Lung (tissue), 11 donors: ENCODE measurements at regions not wholly inside any gene's neighbourhood (a gene's known extent, or its start where the extent isn't known, plus 50 kb on each side); places are given as distances from the start of the nearest gene placed in this dataset.

Experiments used
- ATAC-seq: fragments of 200-7000 bp; cut with Tn5 transposase; one replicate; pipeline ENCODE4 v1.9.1; 2020; ENCODE audit warnings: moderate number of reproducible peaks; ENCODE audit not compliant: insufficient read depth, low FRiP score
- DNase-seq, 3 donors: peaks; one replicate each; pipeline ENCODE4 v3.0.0-alpha.2; 2013 to 2017
- H3K27ac ChIP-seq, 2 donors: one replicate each; pipeline ENCODE4 v1.5.1; 2013; ENCODE audit warnings: mild to moderate bottlenecking in 2 of 2, moderate library complexity in 2 of 2, control low read depth in 1 of 2, inconsistent platforms in 1 of 2, low read depth in 1 of 2, low read length in 1 of 2
- H3K27me3 ChIP-seq, 3 donors: one replicate each; pipeline ENCODE4 v1.5.1; 2013; ENCODE audit warnings: low read length in 2 of 3; ENCODE audit not compliant: control insufficient read depth in 3 of 3, insufficient read depth in 3 of 3
- H3K36me3 ChIP-seq, 4 donors: one replicate each; pipeline ENCODE4 v1.5.1; 2013; ENCODE audit warnings: low read length in 4 of 4, mild to moderate bottlenecking in 1 of 4, moderate library complexity in 1 of 4; ENCODE audit not compliant: control insufficient read depth in 4 of 4, insufficient read depth in 4 of 4
- H3K4me1 ChIP-seq, 5 donors: one replicate each; pipeline ENCODE4 v1.5.1; 2013; ENCODE audit warnings: low read length in 5 of 5, mild to moderate bottlenecking in 2 of 5, moderate library complexity in 1 of 5; ENCODE audit not compliant: control insufficient read depth in 5 of 5, insufficient read depth in 5 of 5
- H3K4me3 ChIP-seq: one replicate; pipeline ENCODE4 v1.5.1; 2013; ENCODE audit warnings: mild to moderate bottlenecking, control low read depth, moderate library complexity
- H3K9ac ChIP-seq, 2 donors: one replicate each; pipeline ENCODE4 v1.5.1; 2013; ENCODE audit warnings: low read length in 2 of 2, control low read depth in 1 of 2; ENCODE audit not compliant: insufficient read depth in 1 of 2
- H3K9me3 ChIP-seq, 4 donors: one replicate each; pipeline ENCODE4 v1.5.1; 2013; ENCODE audit warnings: low read length in 3 of 4, mild to moderate bottlenecking in 1 of 4, moderate library complexity in 1 of 4; ENCODE audit not compliant: control insufficient read depth in 4 of 4, insufficient read depth in 3 of 4
- WGBS, 2 donors: extraction: QIAGEN DNeasy Blood & Tissue Kit; methylation state at CpG; one replicate each; pipeline ENCODE4 v1.1.7; 2013; 5-methylcytosine and 5-hydroxymethylcytosine counted together
- TF ChIP-seq, protein P1 (sequence below): IDR thresholded peaks from 2 replicates; pipeline ENCODE4 v1.5.1; 2012; ENCODE audit warnings: mild to moderate bottlenecking; ENCODE audit errors: control extremely low read depth, extremely low read depth
- donor health status: control.
- donor health status: control.
- donor health status: Bipolar disorder and iron deficiency.
- donor health status: healthy.
- donor health status: DM: yes; HTN: yes; CAD: no.

GRCh38 chr2:15832030-15832709 lies 108.2 kb upstream of the MYCN start:
- Histone ChIP-seq H3K36me3 (no peaks in the 10 kb centered on the region), H3K27ac (no peak overlapping the region), H3K4me3 (no peak overlapping the region), H3K9ac (no peak overlapping the region), H3K9me3 (peaks cover 0 to 4% (median 0%) of the 10 kb centered on the region in 4 donors), H3K4me1 (no peaks in the 10 kb centered on the region), H3K27me3 (no peaks in the 10 kb centered on the region)
- WGBS, 2 donors = 91 to 92% methylated on average over 8 of the region's 8 CpGs
- TF ChIP-seq, protein P1, sequence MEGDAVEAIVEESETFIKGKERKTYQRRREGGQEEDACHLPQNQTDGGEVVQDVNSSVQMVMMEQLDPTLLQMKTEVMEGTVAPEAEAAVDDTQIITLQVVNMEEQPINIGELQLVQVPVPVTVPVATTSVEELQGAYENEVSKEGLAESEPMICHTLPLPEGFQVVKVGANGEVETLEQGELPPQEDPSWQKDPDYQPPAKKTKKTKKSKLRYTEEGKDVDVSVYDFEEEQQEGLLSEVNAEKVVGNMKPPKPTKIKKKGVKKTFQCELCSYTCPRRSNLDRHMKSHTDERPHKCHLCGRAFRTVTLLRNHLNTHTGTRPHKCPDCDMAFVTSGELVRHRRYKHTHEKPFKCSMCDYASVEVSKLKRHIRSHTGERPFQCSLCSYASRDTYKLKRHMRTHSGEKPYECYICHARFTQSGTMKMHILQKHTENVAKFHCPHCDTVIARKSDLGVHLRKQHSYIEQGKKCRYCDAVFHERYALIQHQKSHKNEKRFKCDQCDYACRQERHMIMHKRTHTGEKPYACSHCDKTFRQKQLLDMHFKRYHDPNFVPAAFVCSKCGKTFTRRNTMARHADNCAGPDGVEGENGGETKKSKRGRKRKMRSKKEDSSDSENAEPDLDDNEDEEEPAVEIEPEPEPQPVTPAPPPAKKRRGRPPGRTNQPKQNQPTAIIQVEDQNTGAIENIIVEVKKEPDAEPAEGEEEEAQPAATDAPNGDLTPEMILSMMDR = no peak
- DNase-seq (no peak), ATAC-seq (no peak)

GRCh38 chr2:15832849-15833680 lies 107.3 kb upstream of the MYCN start:
- DNase-seq = no peak
- H3K4me1 ChIP-seq = no peaks in the 10 kb centered on the region
- H3K27me3 ChIP-seq = no peaks in the 10 kb centered on the region
- no peak overlapping the region for H3K27ac ChIP-seq
- H3K9me3 ChIP-seq = peaks cover 0 to 4% (median 0%) of the 10 kb centered on the region in 4 donors
- TF ChIP-seq, protein P1 = no peak
- ATAC-seq = no peak
- 89 to 91% methylated on average over 9 of the region's 9 CpGs for WGBS, 2 donors
- no peaks in the 10 kb centered on the region for H3K36me3 ChIP-seq
- H3K4me3 ChIP-seq = no peak overlapping the region
- no peak overlapping the region for H3K9ac ChIP-seq

- TF ChIP-seq, protein P1 = no peak
- DNase-seq = no peak
- peaks cover 0 to 4% (median 0%) of the 10 kb centered on the region in 4 donors for H3K9me3 ChIP-seq
- no peak for ATAC-seq
- no peak overlapping the region for H3K27ac ChIP-seq
- H3K36me3 ChIP-seq = no peaks in the 10 kb centered on the region
- no peaks in the 10 kb centered on the region for H3K27me3 ChIP-seq
- WGBS, 2 donors = 91 to 94% methylated on average over 3 of the region's 3 CpGs
- H3K9ac ChIP-seq = no peak overlapping the region
- H3K4me1 ChIP-seq = no peaks in the 10 kb centered on the region
- no peak overlapping the region for H3K4me3 ChIP-seq
These were observed 106.6 kb upstream of the MYCN start for GRCh38 chr2:15833731-15834130.
